Lower lobe of right lung (tissue), 2 donors: ENCODE measurements at regions not wholly inside any gene's neighbourhood (a gene's known extent, or its start where the extent isn't known, plus 50 kb on each side); places are given as distances from the start of the nearest gene placed in this dataset.

Experiments used
- ATAC-seq, 2 donors: fragments of 200-7000 bp; cut with Tn5 transposase; one replicate each; pipeline ENCODE4 v1.9.1; 2020 to 2022; ENCODE audit warnings: mild to moderate bottlenecking in 2 of 2, moderate library complexity in 2 of 2
- DNase-seq: peaks from one replicate; pipeline ENCODE4 v3.0.0-alpha.2; 2020
- H3K27ac ChIP-seq: fragments of 200-600 bp; one replicate; pipeline ENCODE4 v1.8.0; 2022
- H3K27me3 ChIP-seq: fragments of 200-600 bp; one replicate; pipeline ENCODE4 v1.8.0; 2022; ENCODE audit warnings: low read depth
- H3K36me3 ChIP-seq: fragments of 200-600 bp; one replicate; pipeline ENCODE4 v1.8.0; 2022; ENCODE audit warnings: mild to moderate bottlenecking
- H3K4me1 ChIP-seq: fragments of 200-600 bp; one replicate; pipeline ENCODE4 v1.8.0; 2022
- H3K4me3 ChIP-seq: fragments of 200-600 bp; one replicate; pipeline ENCODE4 v1.8.0; 2022; ENCODE audit warnings: mild to moderate bottlenecking
- H3K9me3 ChIP-seq: fragments of 200-600 bp; one replicate; pipeline ENCODE4 v1.8.0; 2022
- CTCF ChIP-seq: fragments of 200-600 bp; IDR thresholded peaks from one replicate; pipeline ENCODE4 v1.8.0; 2022; ENCODE audit warnings: antibody characterized with exemption, mild to moderate bottlenecking
- intact Hi-C: fragments of 100-400 bp; cut with DNase I; formaldehyde crosslinking; loops from one replicate; pipeline ENCODE4 v1.11.0; 2022
- donor health status: DM: no; HTN: yes; CAD: no; lungs with severe emphysema.

- H3K9me3 ChIP-seq, result no peaks in the 10 kb centered on the region
- no peaks in the 10 kb centered on the region for H3K27me3 ChIP-seq
- no peaks in the 10 kb centered on the region for H3K36me3 ChIP-seq
- peak; percentile 47 to 62 for ATAC-seq
- H3K4me3 ChIP-seq, result peak overlapping the region; percentile 9
- no peak for TF ChIP-seq CTCF
- DNase-seq, result no peak
- intact Hi-C loops, result no loop called here
- peak overlapping the region; percentile 51 for H3K27ac ChIP-seq
- H3K4me1 ChIP-seq, result peaks cover 44% of the 10 kb centered on the region
Measured at GRCh38 chr3:194867270-194867983, 181.7 kb downstream of the FAM43A start.

- Histone ChIP-seq H3K27ac (no peak overlapping the region), H3K36me3 (no peaks in the 10 kb centered on the region), H3K27me3 (no peaks in the 10 kb centered on the region), H3K9me3 (no peaks in the 10 kb centered on the region), H3K4me1 (peaks cover 44% of the 10 kb centered on the region), H3K4me3 (no peak overlapping the region)
- ATAC-seq, result no peak
- TF ChIP-seq CTCF, result no peak
- intact Hi-C loops, result no loop called here
- no peak for DNase-seq
Measured at GRCh38 chr3:194868831-194869230, 183.1 kb downstream of the FAM43A start.

GRCh38 chr3:194869482-194870169 is 183.9 kb downstream of the FAM43A start:
- DNase-seq (no peak), ATAC-seq (no peak)
- H3K4me1 ChIP-seq, result peaks cover 44% of the 10 kb centered on the region
- no peaks in the 10 kb centered on the region for H3K36me3 ChIP-seq
- no peak for TF ChIP-seq CTCF
- H3K27me3 ChIP-seq, result no peaks in the 10 kb centered on the region
- H3K4me3 ChIP-seq, result no peak overlapping the region
- intact Hi-C loops, result no loop called here
- H3K9me3 ChIP-seq, result no peaks in the 10 kb centered on the region
- H3K27ac ChIP-seq, result no peak overlapping the region

GRCh38 chr3:194870394-194871110 is 184.9 kb downstream of the FAM43A start:
- H3K27me3 ChIP-seq, result no peaks in the 10 kb centered on the region

More at GRCh38 chr3:194870394-194871110, 184.9 kb downstream of the FAM43A start:
- TF ChIP-seq CTCF, result no peak
- peaks cover 39% of the 10 kb centered on the region for H3K4me1 ChIP-seq
- DNase-seq, result no peak
- peak overlapping the region; percentile 51 for H3K27ac ChIP-seq
- ATAC-seq, result no peak
- intact Hi-C loops, result no loop called here
- no peaks in the 10 kb centered on the region for H3K36me3 ChIP-seq
- H3K9me3 ChIP-seq, result no peaks in the 10 kb centered on the region
- no peak overlapping the region for H3K4me3 ChIP-seq
